ENCODE measurements at regions not wholly inside any gene's neighbourhood (a gene's known extent, or its start where the extent isn't known, plus 50 kb on each side); places are given as distances from the start of the nearest gene placed in this dataset.

DNA sequence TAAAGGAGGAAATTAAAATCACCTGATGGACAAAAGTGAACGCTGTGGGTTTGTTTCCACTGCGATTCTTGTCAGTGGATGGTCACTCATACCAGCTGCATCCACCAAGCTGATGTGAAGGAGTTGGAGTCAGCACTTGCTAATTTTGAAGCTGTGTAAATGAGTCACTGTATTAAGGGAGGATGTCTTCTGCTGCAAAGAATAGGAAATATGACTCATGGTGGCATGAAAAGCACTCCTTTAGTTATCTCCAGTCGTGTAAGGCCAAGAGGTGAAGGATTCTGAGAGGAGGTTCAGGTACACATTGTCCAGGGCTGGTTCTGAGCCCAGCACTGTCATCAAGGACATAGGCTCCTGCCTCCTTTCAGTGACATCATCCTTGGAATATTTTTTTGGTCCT, 71.7 kb upstream of the SKOR2 start:
- DNase-seq = no peak
- no peak overlapping the region for H4K8ac ChIP-seq (ENCODE audit: low read depth, low read length)
- H3K23ac ChIP-seq (ENCODE audit: low read length) = no peak overlapping the region
- no CpG with 5 or more reads among the region's 3 CpGs for WGBS (ENCODE audit: extremely low coverage, insufficient coverage, low lambda C conversion rate)
- no peak overlapping the region for H3K9ac ChIP-seq (ENCODE audit: low read length)
- no peaks in the 10 kb centered on the region for H3K36me3 ChIP-seq (ENCODE audit: control insufficient read depth, insufficient read depth, low read length)
- H3K4me1 ChIP-seq (ENCODE audit: control insufficient read depth, low read depth, low read length) = no peaks in the 10 kb centered on the region
- H3K4me2 ChIP-seq (ENCODE audit: low read length) = no peak overlapping the region
- H3K4me3 ChIP-seq (ENCODE audit: low read length) = no peak overlapping the region
- H3K4ac ChIP-seq (ENCODE audit: low read depth, low read length) = no peak overlapping the region
- H3K18ac ChIP-seq (ENCODE audit: low read length) = no peak overlapping the region
- H4K5ac ChIP-seq (ENCODE audit: low read length) = no peak overlapping the region
- H3K56ac ChIP-seq (ENCODE audit: low read length) = no peak overlapping the region
- no peak overlapping the region for H3K27ac ChIP-seq (ENCODE audit: low read depth, low read length)
- H2BK120ac ChIP-seq (ENCODE audit: low read depth, low read length) = no peak overlapping the region
- no peak overlapping the region for H2BK15ac ChIP-seq (replicated peaks; ENCODE audit: low read depth)
- no peaks in the 10 kb centered on the region for H3K79me2 ChIP-seq (ENCODE audit: control insufficient read depth, insufficient read depth, low read length)
- no peak overlapping the region for H2BK5ac ChIP-seq (ENCODE audit: low read length)
- H3K27me3 ChIP-seq (ENCODE audit: insufficient read depth, low read length, poor library complexity) = no peaks in the 10 kb centered on the region
- H2AK5ac ChIP-seq (ENCODE audit: low read length) = no peak overlapping the region
- no peaks in the 10 kb centered on the region for H3K79me1 ChIP-seq (ENCODE audit: low read length)

DNA sequence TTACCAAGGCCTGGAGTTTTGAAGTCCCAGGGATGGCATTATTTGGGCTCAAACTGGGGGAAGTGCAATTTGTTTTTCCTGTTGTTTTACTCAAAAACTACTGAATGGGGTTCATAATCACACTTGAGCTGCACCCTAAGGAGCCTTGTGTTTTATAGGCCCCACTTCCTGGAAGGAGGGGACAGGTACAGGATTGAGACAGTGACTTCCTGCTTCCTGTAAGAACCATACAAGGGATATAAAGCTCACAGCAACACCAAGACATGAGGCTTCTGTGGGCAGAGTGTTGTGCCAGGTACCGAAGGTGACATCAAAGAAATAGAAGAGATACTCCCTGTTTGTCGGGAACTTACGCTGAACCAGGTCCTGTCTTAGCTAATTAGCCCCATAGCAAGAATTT, 70.4 kb upstream of the SKOR2 start:
- Histone ChIP-seq H2BK5ac (ENCODE audit: low read length) (no peak overlapping the region), H3K4me3 (ENCODE audit: low read length) (no peak overlapping the region), H3K18ac (ENCODE audit: low read length) (no peak overlapping the region), H3K36me3 (ENCODE audit: control insufficient read depth, insufficient read depth, low read length) (no peaks in the 10 kb centered on the region), H4K5ac (ENCODE audit: low read length) (no peak overlapping the region), H3K9ac (ENCODE audit: low read length) (no peak overlapping the region), H3K4me1 (ENCODE audit: control insufficient read depth, low read depth, low read length) (no peaks in the 10 kb centered on the region), H3K4ac (ENCODE audit: low read depth, low read length) (no peak overlapping the region), H3K27me3 (ENCODE audit: insufficient read depth, low read length, poor library complexity) (no peaks in the 10 kb centered on the region), H3K23ac (ENCODE audit: low read length) (no peak overlapping the region), H2BK120ac (ENCODE audit: low read depth, low read length) (no peak overlapping the region), H3K27ac (ENCODE audit: low read depth, low read length) (no peak overlapping the region), H2AK5ac (ENCODE audit: low read length) (no peak overlapping the region), H3K79me2 (ENCODE audit: control insufficient read depth, insufficient read depth, low read length) (no peaks in the 10 kb centered on the region), H3K56ac (ENCODE audit: low read length) (no peak overlapping the region), H3K4me2 (ENCODE audit: low read length) (no peak overlapping the region), H3K79me1 (ENCODE audit: low read length) (no peaks in the 10 kb centered on the region), H4K8ac (ENCODE audit: low read depth, low read length) (no peak overlapping the region), H2BK15ac (replicated peaks; ENCODE audit: low read depth) (no peak overlapping the region)
- DNase-seq = no peak
- WGBS (ENCODE audit: extremely low coverage, insufficient coverage, low lambda C conversion rate) = no CpG with 5 or more reads among the region's 3 CpGs

DNA sequence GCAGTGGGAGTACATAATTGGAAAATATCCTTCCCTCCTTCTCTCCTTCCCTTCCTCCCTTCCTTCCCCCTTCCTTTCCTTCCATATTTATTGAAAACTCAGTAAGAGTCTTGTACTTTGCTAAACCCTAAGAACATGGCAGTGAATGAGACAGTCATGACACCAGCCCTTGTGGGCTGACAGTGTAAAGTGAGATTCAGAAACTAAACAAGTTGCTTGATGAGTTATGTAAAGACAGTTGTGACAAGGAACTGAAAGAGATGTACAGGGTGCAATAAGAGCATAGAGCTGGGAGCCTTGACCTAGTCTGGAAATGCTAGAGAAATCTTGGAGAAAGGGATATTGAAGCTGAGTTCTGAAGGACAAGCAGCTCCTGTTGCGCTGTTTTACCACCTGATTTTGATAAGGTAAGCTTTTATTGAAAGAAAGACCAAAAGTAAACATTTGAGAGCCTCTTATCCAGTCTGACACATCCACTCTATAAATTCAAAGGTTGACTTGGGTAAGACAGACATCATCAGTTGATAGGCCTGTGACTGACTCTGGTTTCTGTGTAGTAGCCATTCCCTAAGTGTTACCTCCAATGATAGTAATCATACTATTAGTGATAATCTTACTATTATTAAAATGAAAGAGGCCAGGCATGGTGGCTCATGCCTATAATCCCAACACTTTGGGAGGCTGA, 66.5 kb upstream of the SKOR2 start:
- Histone ChIP-seq H2BK120ac (ENCODE audit: low read depth, low read length) (no peak overlapping the region), H4K5ac (ENCODE audit: low read length) (no peak overlapping the region), H3K4me3 (ENCODE audit: low read length) (no peak overlapping the region), H2BK15ac (replicated peaks; ENCODE audit: low read depth) (no peak overlapping the region), H3K79me1 (ENCODE audit: low read length) (no peaks in the 10 kb centered on the region), H3K4me2 (ENCODE audit: low read length) (no peak overlapping the region), H2AK5ac (ENCODE audit: low read length) (no peak overlapping the region), H3K27me3 (ENCODE audit: insufficient read depth, low read length, poor library complexity) (no peaks in the 10 kb centered on the region), H3K27ac (ENCODE audit: low read depth, low read length) (no peak overlapping the region), H4K8ac (ENCODE audit: low read depth, low read length) (no peak overlapping the region), H3K4ac (ENCODE audit: low read depth, low read length) (no peak overlapping the region), H3K56ac (ENCODE audit: low read length) (no peak overlapping the region), H3K79me2 (ENCODE audit: control insufficient read depth, insufficient read depth, low read length) (no peaks in the 10 kb centered on the region), H3K9ac (ENCODE audit: low read length) (no peak overlapping the region), H3K23ac (ENCODE audit: low read length) (no peak overlapping the region), H3K36me3 (ENCODE audit: control insufficient read depth, insufficient read depth, low read length) (no peaks in the 10 kb centered on the region), H3K18ac (ENCODE audit: low read length) (no peak overlapping the region), H3K4me1 (ENCODE audit: control insufficient read depth, low read depth, low read length) (no peaks in the 10 kb centered on the region), H2BK5ac (ENCODE audit: low read length) (no peak overlapping the region)
- WGBS (ENCODE audit: extremely low coverage, insufficient coverage, low lambda C conversion rate) = no CpG with 5 or more reads among the region's 1 CpG
- DNase-seq = no peak

DNA sequence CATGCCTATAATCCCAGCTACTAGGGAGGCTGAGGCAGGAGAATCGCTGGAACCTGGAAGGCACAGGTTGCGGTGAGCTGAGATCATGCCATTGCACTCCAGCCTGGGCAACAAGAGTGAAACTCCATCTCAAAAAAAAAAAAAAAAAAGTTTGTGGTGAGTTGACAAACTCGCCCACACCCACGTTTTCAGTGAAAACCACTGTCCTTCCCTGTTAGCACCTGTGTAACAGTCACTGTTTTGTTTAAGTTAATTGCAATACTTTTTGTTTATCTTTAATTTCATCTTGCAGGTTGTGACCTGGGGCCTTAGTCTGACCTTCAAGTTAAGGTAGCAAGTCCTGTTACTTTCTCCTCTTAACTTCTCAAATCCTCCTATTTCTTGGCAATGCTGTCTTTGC, 65.5 kb upstream of the SKOR2 start:
- Histone ChIP-seq H3K9ac (ENCODE audit: low read length) (no peak overlapping the region), H3K23ac (ENCODE audit: low read length) (no peak overlapping the region), H3K27ac (ENCODE audit: low read depth, low read length) (no peak overlapping the region), H3K4me1 (ENCODE audit: control insufficient read depth, low read depth, low read length) (no peaks in the 10 kb centered on the region), H3K56ac (ENCODE audit: low read length) (no peak overlapping the region), H2BK5ac (ENCODE audit: low read length) (no peak overlapping the region), H2BK120ac (ENCODE audit: low read depth, low read length) (no peak overlapping the region), H4K8ac (ENCODE audit: low read depth, low read length) (no peak overlapping the region), H3K79me1 (ENCODE audit: low read length) (no peaks in the 10 kb centered on the region), H3K4ac (ENCODE audit: low read depth, low read length) (no peak overlapping the region), H3K4me3 (ENCODE audit: low read length) (no peak overlapping the region), H3K36me3 (ENCODE audit: control insufficient read depth, insufficient read depth, low read length) (no peaks in the 10 kb centered on the region), H3K18ac (ENCODE audit: low read length) (no peak overlapping the region), H3K4me2 (ENCODE audit: low read length) (no peak overlapping the region), H4K5ac (ENCODE audit: low read length) (no peak overlapping the region), H3K27me3 (ENCODE audit: insufficient read depth, low read length, poor library complexity) (no peaks in the 10 kb centered on the region), H3K79me2 (ENCODE audit: control insufficient read depth, insufficient read depth, low read length) (no peaks in the 10 kb centered on the region), H2AK5ac (ENCODE audit: low read length) (no peak overlapping the region), H2BK15ac (replicated peaks; ENCODE audit: low read depth) (no peak overlapping the region)
- no CpG with 5 or more reads among the region's 4 CpGs for WGBS (ENCODE audit: extremely low coverage, insufficient coverage, low lambda C conversion rate)
- DNase-seq = no peak

DNA sequence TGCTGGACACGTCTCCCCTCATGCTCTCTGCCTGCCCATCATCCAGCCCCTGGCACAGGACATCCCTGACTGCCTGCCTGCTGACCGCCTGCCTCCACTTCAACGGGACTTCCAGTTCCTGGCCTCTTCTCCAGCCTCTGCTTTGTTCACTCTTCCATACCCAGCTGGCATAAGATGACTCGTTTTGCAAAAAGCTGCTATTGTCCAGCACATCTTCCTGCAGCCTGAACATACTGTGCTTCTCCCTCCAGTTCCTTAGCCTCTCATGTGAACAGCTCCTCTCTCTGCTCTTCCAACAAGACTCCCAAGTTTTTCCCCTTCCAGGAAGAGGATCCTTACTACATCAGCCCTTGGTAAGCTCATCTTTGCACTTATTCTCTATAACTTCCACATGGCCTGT, 62.4 kb upstream of the SKOR2 start:
- H3K56ac ChIP-seq (ENCODE audit: low read length) = no peak overlapping the region
- no peak for DNase-seq
- H4K8ac ChIP-seq (ENCODE audit: low read depth, low read length) = no peak overlapping the region
- H2AK5ac ChIP-seq (ENCODE audit: low read length) = no peak overlapping the region
- no peak overlapping the region for H2BK120ac ChIP-seq (ENCODE audit: low read depth, low read length)
- no peak overlapping the region for H3K9ac ChIP-seq (ENCODE audit: low read length)
- H3K79me2 ChIP-seq (ENCODE audit: control insufficient read depth, insufficient read depth, low read length) = no peaks in the 10 kb centered on the region
- no peaks in the 10 kb centered on the region for H3K4me1 ChIP-seq (ENCODE audit: control insufficient read depth, low read depth, low read length)
- no peak overlapping the region for H4K5ac ChIP-seq (ENCODE audit: low read length)
- H2BK5ac ChIP-seq (ENCODE audit: low read length) = no peak overlapping the region
- WGBS (ENCODE audit: extremely low coverage, insufficient coverage, low lambda C conversion rate) = no CpG with 5 or more reads among the region's 4 CpGs
- no peak overlapping the region for H3K4me2 ChIP-seq (ENCODE audit: low read length)
- H3K27ac ChIP-seq (ENCODE audit: low read depth, low read length) = no peak overlapping the region
- H3K18ac ChIP-seq (ENCODE audit: low read length) = no peak overlapping the region
- no peaks in the 10 kb centered on the region for H3K36me3 ChIP-seq (ENCODE audit: control insufficient read depth, insufficient read depth, low read length)
- H2BK15ac ChIP-seq (replicated peaks; ENCODE audit: low read depth) = no peak overlapping the region
- no peak overlapping the region for H3K4ac ChIP-seq (ENCODE audit: low read depth, low read length)
- no peak overlapping the region for H3K23ac ChIP-seq (ENCODE audit: low read length)
- no peak overlapping the region for H3K4me3 ChIP-seq (ENCODE audit: low read length)
- H3K79me1 ChIP-seq (ENCODE audit: low read length) = no peaks in the 10 kb centered on the region
- H3K27me3 ChIP-seq (ENCODE audit: insufficient read depth, low read length, poor library complexity) = no peaks in the 10 kb centered on the region

DNA sequence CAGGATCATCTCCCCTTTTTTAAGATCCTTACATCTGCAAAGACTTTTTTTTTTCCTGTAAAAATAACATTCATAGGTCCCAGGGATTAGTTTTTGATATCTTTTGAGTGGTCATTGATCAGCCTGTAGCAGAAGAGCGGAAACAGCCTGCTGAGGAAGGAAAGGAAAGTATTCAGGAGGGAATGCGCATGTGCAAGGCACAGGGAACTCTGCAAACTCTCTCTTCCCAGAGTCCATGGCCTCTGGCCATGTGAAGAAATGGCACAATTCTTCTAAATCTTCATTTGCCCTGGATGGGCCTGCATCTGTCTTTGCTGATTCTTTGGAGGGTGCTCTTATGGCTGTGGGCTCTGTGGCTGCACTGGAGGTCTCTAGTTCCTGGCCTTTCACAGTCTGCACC, 60.1 kb upstream of the SKOR2 start:
- Histone ChIP-seq H2BK15ac (replicated peaks; ENCODE audit: low read depth) (no peak overlapping the region), H3K36me3 (ENCODE audit: control insufficient read depth, insufficient read depth, low read length) (no peaks in the 10 kb centered on the region), H4K5ac (ENCODE audit: low read length) (no peak overlapping the region), H3K56ac (ENCODE audit: low read length) (no peak overlapping the region), H4K8ac (ENCODE audit: low read depth, low read length) (no peak overlapping the region), H3K79me2 (ENCODE audit: control insufficient read depth, insufficient read depth, low read length) (no peaks in the 10 kb centered on the region), H3K27me3 (ENCODE audit: insufficient read depth, low read length, poor library complexity) (no peaks in the 10 kb centered on the region), H3K27ac (ENCODE audit: low read depth, low read length) (no peak overlapping the region), H2AK5ac (ENCODE audit: low read length) (no peak overlapping the region), H3K23ac (ENCODE audit: low read length) (no peak overlapping the region), H3K4me2 (ENCODE audit: low read length) (no peak overlapping the region), H3K4me3 (ENCODE audit: low read length) (no peak overlapping the region), H2BK120ac (ENCODE audit: low read depth, low read length) (no peak overlapping the region), H3K4me1 (ENCODE audit: control insufficient read depth, low read depth, low read length) (no peaks in the 10 kb centered on the region), H3K79me1 (ENCODE audit: low read length) (no peaks in the 10 kb centered on the region), H3K18ac (ENCODE audit: low read length) (no peak overlapping the region), H3K4ac (ENCODE audit: low read depth, low read length) (no peak overlapping the region), H2BK5ac (ENCODE audit: low read length) (no peak overlapping the region), H3K9ac (ENCODE audit: low read length) (no peak overlapping the region)
- no peak for DNase-seq
- WGBS (ENCODE audit: extremely low coverage, insufficient coverage, low lambda C conversion rate) = no CpG with 5 or more reads among the region's 2 CpGs

All from mesendoderm (in vitro differentiated cells).